K562 (cell line): ENCODE measurements at regions not wholly inside any gene's neighbourhood (a gene's known extent, or its start where the extent isn't known, plus 50 kb on each side); places are given as distances from the start of the nearest gene placed in this dataset.

Experiments used
- BDP1 ChIP-seq: IDR thresholded peaks from 3 replicates; pipeline ENCODE4 v1.6.1; 2011; ENCODE audit not compliant: insufficient read length, insufficient read depth
- CCAR2 ChIP-seq: fragments of 200-400 bp; formaldehyde crosslinking; IDR thresholded peaks from 2 replicates; pipeline ENCODE4 v1.6.1; 2017; ENCODE audit warnings: mild to moderate bottlenecking, low read depth, low read length
- CREM ChIP-seq: IDR thresholded peaks from 2 replicates; pipeline ENCODE4 v1.6.1; 2014; ENCODE audit warnings: antibody characterized with exemption, low read depth
- FOXP1 ChIP-seq: sonication (generic); formaldehyde crosslinking; IDR thresholded peaks from 2 replicates; pipeline ENCODE4 v1.8.0; 2022; ENCODE audit warnings: mild to moderate bottlenecking, missing genetic modification reagents
- HEY1 ChIP-seq: fragments of 250-450 bp; sonication (Bioruptor Pico); IDR thresholded peaks from 2 replicates; pipeline ENCODE4 v1.5.0; 2020; ENCODE audit warnings: mild to moderate bottlenecking, moderate library complexity, borderline replicate concordance
- HMG20A ChIP-seq: fragments of 450-650 bp; formaldehyde crosslinking; conservative IDR thresholded peaks from 2 replicates; pipeline ENCODE4 v1.4.0; 2020; ENCODE audit warnings: mild to moderate bottlenecking, mixed read lengths
- JUND ChIP-seq, 2 experiments: IDR thresholded peaks; 2 replicates in 1 of 2; 3 replicates in 1 of 2; pipeline ENCODE4 v1.6.1; 2011; ENCODE audit warnings: borderline replicate concordance in 2 of 2, low read depth in 2 of 2, low read length in 2 of 2, improper control_type of control experiment in 1 of 2, missing biosample characterization in 1 of 2, missing genetic modification characterization in 1 of 2, missing genetic modification reagents in 1 of 2
- MCM2 ChIP-seq: fragments of 450-650 bp; IDR thresholded peaks from 2 replicates; pipeline ENCODE4 v1.6.1; 2017; ENCODE audit warnings: low read depth, mild to moderate bottlenecking
- MCM3 ChIP-seq: fragments of 450-650 bp; IDR thresholded peaks from 2 replicates; pipeline ENCODE4 v1.6.1; 2016
- NFRKB ChIP-seq: fragments of 450-650 bp; IDR thresholded peaks from 2 replicates; pipeline ENCODE4 v1.6.1; 2016; ENCODE audit warnings: low read depth
- PHB2 ChIP-seq: fragments of 450-650 bp; IDR thresholded peaks from 2 replicates; pipeline ENCODE4 v1.6.1; 2017; ENCODE audit warnings: low read depth
- PHTF2 ChIP-seq: fragments of 250-450 bp; sonication (Bioruptor Pico); IDR thresholded peaks from 2 replicates; pipeline ENCODE4 v1.5.0; 2021; ENCODE audit warnings: mild to moderate bottlenecking
- RFX1 ChIP-seq: fragments of 450-650 bp; IDR thresholded peaks from 2 replicates; pipeline ENCODE4 v1.6.1; 2016; ENCODE audit warnings: mild to moderate bottlenecking, moderate library complexity
- RUNX1 ChIP-seq: sonication (generic); IDR thresholded peaks from 2 replicates; pipeline ENCODE4 v1.6.1; 2016; ENCODE audit warnings: antibody characterized with exemption, low read depth
- SMAD1 ChIP-seq: fragments of 150-350 bp; IDR thresholded peaks from 2 replicates; pipeline ENCODE4 v1.6.1; 2014; ENCODE audit warnings: low read length, low read depth; ENCODE audit not compliant: partially characterized antibody
- STAT5B ChIP-seq: fragments of 250-450 bp; sonication (Bioruptor Pico); IDR thresholded peaks from 2 replicates; pipeline ENCODE4 v1.8.0; 2021; ENCODE audit warnings: mild to moderate bottlenecking, inconsistent platforms
- TARDBP ChIP-seq: fragments of 450-650 bp; IDR thresholded peaks from 2 replicates; pipeline ENCODE4 v1.6.1; 2016
- THRAP3 ChIP-seq: fragments of 450-650 bp; IDR thresholded peaks from 2 replicates; pipeline ENCODE4 v1.6.1; 2016; ENCODE audit warnings: mild to moderate bottlenecking, inconsistent platforms, borderline replicate concordance
- ZFP36 ChIP-seq: fragments of 150-350 bp; IDR thresholded peaks from 2 replicates; pipeline ENCODE4 v1.6.1; 2018; ENCODE audit warnings: low read length, low read depth; ENCODE audit not compliant: partially characterized antibody
- ZNF175 ChIP-seq: fragments of 200-800 bp; sonication (Bioruptor generic); IDR thresholded peaks from 2 replicates; pipeline ENCODE4 v1.6.1; 2016; ENCODE audit warnings: low read depth, mild to moderate bottlenecking, missing genetic modification characterization, missing compliant biosample characterization
- ZNF197 ChIP-seq: fragments of 200-800 bp; sonication (Bioruptor generic); IDR thresholded peaks from 2 replicates; pipeline ENCODE4 v1.6.1; 2016; ENCODE audit warnings: low read depth, missing genetic modification characterization, missing compliant biosample characterization
- ZNF444 ChIP-seq: fragments of 250-450 bp; sonication (Bioruptor Pico); IDR thresholded peaks from 2 replicates; pipeline ENCODE4 v1.4.0; 2020; ENCODE audit warnings: mild to moderate bottlenecking, moderate library complexity
- ZNF551 ChIP-seq: fragments of 250-450 bp; sonication (Bioruptor Pico); IDR thresholded peaks from 2 replicates; pipeline ENCODE4 v1.5.0; 2021; ENCODE audit warnings: mild to moderate bottlenecking, moderate library complexity
- ZNF583 ChIP-seq: fragments of 250-450 bp; sonication (Bioruptor Pico); IDR thresholded peaks from 2 replicates; pipeline ENCODE4 v1.4.0; 2020
- ZNF830 ChIP-seq: fragments of 250-450 bp; sonication (Bioruptor Pico); IDR thresholded peaks from 2 replicates; pipeline ENCODE4 v1.5.0; 2021; ENCODE audit warnings: mild to moderate bottlenecking
- TF ChIP-seq, protein P1 (sequence below), 2 experiments: fragments of 450-650 bp; conservative IDR thresholded peaks; 2 replicates each; pipeline ENCODE4 v1.6.1; 2017; ENCODE audit warnings: mild to moderate bottlenecking in 2 of 2, moderate library complexity in 2 of 2
- TF ChIP-seq, protein P2 (sequence below): fragments of 250-450 bp; sonication (Bioruptor Pico); IDR thresholded peaks from 2 replicates; pipeline ENCODE4 v1.8.0; 2022; ENCODE audit warnings: moderate library complexity, mild to moderate bottlenecking, inconsistent platforms
- TF ChIP-seq, protein P3 (sequence below): fragments of 250-450 bp; sonication (Bioruptor Pico); IDR thresholded peaks from 2 replicates; pipeline ENCODE4 v1.5.0; 2021; ENCODE audit warnings: mild to moderate bottlenecking, borderline replicate concordance

DNA sequence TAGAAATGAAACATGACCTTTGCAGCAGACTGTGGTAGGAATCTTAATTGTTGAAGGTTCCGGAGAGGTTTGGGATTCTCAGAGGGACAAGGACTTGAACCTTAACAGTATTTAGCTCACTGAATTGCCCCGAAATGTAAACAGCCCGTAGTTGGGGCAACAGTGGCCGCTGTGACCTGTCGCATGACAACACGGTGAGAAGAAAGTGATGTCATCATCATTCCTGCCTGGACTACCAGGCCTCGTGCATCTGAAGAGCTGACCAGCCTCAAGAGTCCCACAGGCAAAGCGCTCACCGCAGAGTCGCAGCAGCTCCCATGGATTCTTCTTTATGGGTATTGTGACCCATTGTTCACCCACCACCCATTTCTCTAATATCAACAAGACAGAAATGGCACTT is 250.6 kb downstream of the KLF6 start (continued):
- peak; percentile 30; the same call in 1 of the 2 replicates for TF ChIP-seq JUND (IDR thresholded peaks at IDR 0.05; ENCODE audit: borderline replicate concordance, low read depth, low read length)
- peak; percentile 54; the same call in 1 of the 3 replicates for TF ChIP-seq JUND (tag; IDR thresholded peaks at IDR 0.05; ENCODE audit: borderline replicate concordance, low read depth, low read length)
- TF ChIP-seq THRAP3, result no peak
- no peak for TF ChIP-seq ZFP36
- TF ChIP-seq PHTF2, result no peak
- no peak for TF ChIP-seq HMG20A
- TF ChIP-seq ZNF444, result no peak
- peak; percentile 51 for TF ChIP-seq RFX1
- no peak for TF ChIP-seq ZNF830 (CRISPR knock-in tag)
- TF ChIP-seq, protein P1, sequence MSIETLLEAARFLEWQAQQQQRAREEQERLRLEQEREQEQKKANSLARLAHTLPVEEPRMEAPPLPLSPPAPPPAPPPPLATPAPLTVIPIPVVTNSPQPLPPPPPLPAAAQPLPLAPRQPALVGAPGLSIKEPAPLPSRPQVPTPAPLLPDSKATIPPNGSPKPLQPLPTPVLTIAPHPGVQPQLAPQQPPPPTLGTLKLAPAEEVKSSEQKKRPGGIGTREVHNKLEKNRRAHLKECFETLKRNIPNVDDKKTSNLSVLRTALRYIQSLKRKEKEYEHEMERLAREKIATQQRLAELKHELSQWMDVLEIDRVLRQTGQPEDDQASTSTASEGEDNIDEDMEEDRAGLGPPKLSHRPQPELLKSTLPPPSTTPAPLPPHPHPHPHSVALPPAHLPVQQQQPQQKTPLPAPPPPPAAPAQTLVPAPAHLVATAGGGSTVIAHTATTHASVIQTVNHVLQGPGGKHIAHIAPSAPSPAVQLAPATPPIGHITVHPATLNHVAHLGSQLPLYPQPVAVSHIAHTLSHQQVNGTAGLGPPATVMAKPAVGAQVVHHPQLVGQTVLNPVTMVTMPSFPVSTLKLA (conservative IDR thresholded peaks at IDR 0.05), result no peak
- TF ChIP-seq ZNF197 (CRISPR knock-in tag), result no peak
- TF ChIP-seq FOXP1 (CRISPR knock-in tag), result no peak
- TF ChIP-seq MCM3, result no peak
- TF ChIP-seq, protein P2, sequence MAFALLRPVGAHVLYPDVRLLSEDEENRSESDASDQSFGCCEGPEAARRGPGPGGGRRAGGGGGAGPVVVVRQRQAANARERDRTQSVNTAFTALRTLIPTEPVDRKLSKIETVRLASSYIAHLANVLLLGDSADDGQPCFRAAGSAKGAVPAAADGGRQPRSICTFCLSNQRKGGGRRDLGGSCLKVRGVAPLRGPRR, result no peak
- TF ChIP-seq ZNF175 (CRISPR knock-in tag), result no peak
- no peak for TF ChIP-seq MCM2
- no peak for TF ChIP-seq CCAR2
- peak; percentile 45; the same call in 1 of the 2 replicates for TF ChIP-seq CREM
- no peak for TF ChIP-seq BDP1
- no peak for TF ChIP-seq RUNX1
- TF ChIP-seq TARDBP, result no peak
- no peak for TF ChIP-seq NFRKB
- TF ChIP-seq, protein P3, sequence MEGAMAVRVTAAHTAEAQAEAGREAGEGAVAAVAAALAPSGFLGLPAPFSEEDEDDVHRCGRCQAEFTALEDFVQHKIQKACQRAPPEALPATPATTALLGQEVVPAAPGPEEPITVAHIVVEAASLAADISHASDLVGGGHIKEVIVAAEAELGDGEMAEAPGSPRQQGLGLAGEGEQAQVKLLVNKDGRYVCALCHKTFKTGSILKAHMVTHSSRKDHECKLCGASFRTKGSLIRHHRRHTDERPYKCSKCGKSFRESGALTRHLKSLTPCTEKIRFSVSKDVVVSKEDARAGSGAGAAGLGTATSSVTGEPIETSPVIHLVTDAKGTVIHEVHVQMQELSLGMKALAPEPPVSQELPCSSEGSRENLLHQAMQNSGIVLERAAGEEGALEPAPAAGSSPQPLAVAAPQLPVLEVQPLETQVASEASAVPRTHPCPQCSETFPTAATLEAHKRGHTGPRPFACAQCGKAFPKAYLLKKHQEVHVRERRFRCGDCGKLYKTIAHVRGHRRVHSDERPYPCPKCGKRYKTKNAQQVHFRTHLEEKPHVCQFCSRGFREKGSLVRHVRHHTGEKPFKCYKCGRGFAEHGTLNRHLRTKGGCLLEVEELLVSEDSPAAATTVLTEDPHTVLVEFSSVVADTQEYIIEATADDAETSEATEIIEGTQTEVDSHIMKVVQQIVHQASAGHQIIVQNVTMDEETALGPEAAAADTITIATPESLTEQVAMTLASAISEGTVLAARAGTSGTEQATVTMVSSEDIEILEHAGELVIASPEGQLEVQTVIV (CRISPR knock-in tag), result no peak
- TF ChIP-seq ZNF551, result no peak
- no peak for TF ChIP-seq ZNF583 (CRISPR knock-in tag)
- TF ChIP-seq SMAD1, result no peak
- TF ChIP-seq STAT5B (CRISPR knock-in tag), result no peak
- no peak for TF ChIP-seq HEY1
- TF ChIP-seq PHB2, result no peak
